Sigmoid colon (tissue), 4 donors: ENCODE measurements at regions not wholly inside any gene's neighbourhood (a gene's known extent, or its start where the extent isn't known, plus 50 kb on each side); places are given as distances from the start of the nearest gene placed in this dataset.

Source experiments
- CTCF ChIP-seq, 4 experiments: fragments of 450-650 bp in 3 of 4; fragments of 200-600 bp in 1 of 4; IDR thresholded peaks; one replicate each; pipeline ENCODE4 v1.5.1; 2016 to 2019; ENCODE audit warnings: antibody characterized with exemption in 4 of 4, mild to moderate bottlenecking in 3 of 4, moderate library complexity in 2 of 4
- EP300 ChIP-seq, 4 donors: sonication (generic); formaldehyde crosslinking; IDR thresholded peaks; one replicate each; pipeline ENCODE4 v1.6.1; 2017; ENCODE audit warnings: antibody characterized with exemption in 4 of 4
- POLR2A ChIP-seq, 2 donors: fragments of 450-650 bp; IDR thresholded peaks; one replicate each; pipeline ENCODE4 v1.6.1; 2016; ENCODE audit warnings: antibody characterized with exemption in 2 of 2, mild to moderate bottlenecking in 2 of 2, moderate library complexity in 2 of 2
- POLR2AphosphoS5 ChIP-seq, 4 donors: sonication (generic); formaldehyde crosslinking; IDR thresholded peaks; one replicate each; pipeline ENCODE4 v1.6.1; 2017; ENCODE audit warnings: antibody characterized with exemption in 4 of 4

GRCh38 chr2:151096235-151096634 is 165.4 kb downstream of the RBM43 start:
- TF ChIP-seq POLR2AphosphoS5 (IDR thresholded peaks at IDR 0.05) (no peak), CTCF (IDR thresholded peaks at IDR 0.05) (no peak), POLR2A (IDR thresholded peaks at IDR 0.05) (no peak), EP300 (IDR thresholded peaks at IDR 0.05) (no peak)
